Astrocyte (in vitro differentiated cells and primary cell): ENCODE measurements at regions not wholly inside any gene's neighbourhood (a gene's known extent, or its start where the extent isn't known, plus 50 kb on each side); places are given as distances from the start of the nearest gene placed in this dataset.

Experiments
- CTCF ChIP-seq: IDR thresholded peaks from 2 replicates; pipeline ENCODE4 v1.5.1; 2011; ENCODE audit warnings: low read depth, mild to moderate bottlenecking, inconsistent platforms, low read length, moderate library complexity; ENCODE audit not compliant: insufficient read depth
- EZH2 ChIP-seq: IDR thresholded peaks from 2 replicates; pipeline ENCODE4 v1.6.1; 2012; ENCODE audit warnings: mild to moderate bottlenecking, low read length, inconsistent platforms; ENCODE audit not compliant: insufficient read depth

GRCh38 chr13:72286421-72286820, 419.4 kb upstream of the DACH1 start:
- TF ChIP-seq CTCF, result no peak
- TF ChIP-seq EZH2, result no peak
